ENCODE measurements at regions not wholly inside any gene's neighbourhood (a gene's known extent, or its start where the extent isn't known, plus 50 kb on each side); places are given as distances from the start of the nearest gene placed in this dataset.

DNA sequence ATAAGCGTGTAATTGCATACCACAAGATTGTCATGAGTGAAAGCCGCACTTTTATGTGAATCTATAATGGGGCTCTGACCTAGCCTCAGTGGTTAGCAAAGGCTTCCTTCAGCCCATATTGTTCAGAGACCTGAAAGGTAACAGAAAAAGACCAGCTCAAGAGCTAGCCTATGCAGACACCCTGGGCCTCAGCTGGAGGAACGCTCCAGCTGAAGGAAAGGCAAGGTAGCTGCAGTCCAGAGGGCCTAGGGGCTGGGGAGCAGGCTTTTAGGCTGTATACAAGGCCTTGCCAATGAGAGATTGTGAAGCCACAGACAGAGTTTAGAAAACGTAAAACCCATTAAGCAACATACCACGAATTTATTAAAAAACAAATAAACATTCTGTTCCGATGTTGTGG lies 246.6 kb upstream of the GHITM start:
- TF ChIP-seq, protein P1, sequence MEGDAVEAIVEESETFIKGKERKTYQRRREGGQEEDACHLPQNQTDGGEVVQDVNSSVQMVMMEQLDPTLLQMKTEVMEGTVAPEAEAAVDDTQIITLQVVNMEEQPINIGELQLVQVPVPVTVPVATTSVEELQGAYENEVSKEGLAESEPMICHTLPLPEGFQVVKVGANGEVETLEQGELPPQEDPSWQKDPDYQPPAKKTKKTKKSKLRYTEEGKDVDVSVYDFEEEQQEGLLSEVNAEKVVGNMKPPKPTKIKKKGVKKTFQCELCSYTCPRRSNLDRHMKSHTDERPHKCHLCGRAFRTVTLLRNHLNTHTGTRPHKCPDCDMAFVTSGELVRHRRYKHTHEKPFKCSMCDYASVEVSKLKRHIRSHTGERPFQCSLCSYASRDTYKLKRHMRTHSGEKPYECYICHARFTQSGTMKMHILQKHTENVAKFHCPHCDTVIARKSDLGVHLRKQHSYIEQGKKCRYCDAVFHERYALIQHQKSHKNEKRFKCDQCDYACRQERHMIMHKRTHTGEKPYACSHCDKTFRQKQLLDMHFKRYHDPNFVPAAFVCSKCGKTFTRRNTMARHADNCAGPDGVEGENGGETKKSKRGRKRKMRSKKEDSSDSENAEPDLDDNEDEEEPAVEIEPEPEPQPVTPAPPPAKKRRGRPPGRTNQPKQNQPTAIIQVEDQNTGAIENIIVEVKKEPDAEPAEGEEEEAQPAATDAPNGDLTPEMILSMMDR (IDR thresholded peaks at IDR 0.05) = no peak
- TF ChIP-seq POLR2A (IDR thresholded peaks at IDR 0.05) (no peak), POLR2AphosphoS5 (IDR thresholded peaks at IDR 0.05; ENCODE audit: insufficient read depth in 1 of 2, low read depth in 1 of 2) (no peak)

Data from vagina (tissue), 2 donors.